Tibial nerve (tissue), 4 donors: ENCODE measurements at regions not wholly inside any gene's neighbourhood (a gene's known extent, or its start where the extent isn't known, plus 50 kb on each side); places are given as distances from the start of the nearest gene placed in this dataset.

Source experiments
- CTCF ChIP-seq, 5 experiments: fragments of 200-600 bp in 3 of 5; fragments of 450-650 bp in 2 of 5; sonication (generic) in 3 of 5; IDR thresholded peaks; one replicate each; pipeline ENCODE4 v1.5.1; 2016 to 2019; ENCODE audit warnings: antibody characterized with exemption in 5 of 5, mild to moderate bottlenecking in 3 of 5, moderate library complexity in 2 of 5
- EP300 ChIP-seq, 2 donors: sonication (generic); formaldehyde crosslinking; IDR thresholded peaks; one replicate each; pipeline ENCODE4 v1.6.1; 2017; ENCODE audit warnings: antibody characterized with exemption in 2 of 2, mild to moderate bottlenecking in 1 of 2

DNA sequence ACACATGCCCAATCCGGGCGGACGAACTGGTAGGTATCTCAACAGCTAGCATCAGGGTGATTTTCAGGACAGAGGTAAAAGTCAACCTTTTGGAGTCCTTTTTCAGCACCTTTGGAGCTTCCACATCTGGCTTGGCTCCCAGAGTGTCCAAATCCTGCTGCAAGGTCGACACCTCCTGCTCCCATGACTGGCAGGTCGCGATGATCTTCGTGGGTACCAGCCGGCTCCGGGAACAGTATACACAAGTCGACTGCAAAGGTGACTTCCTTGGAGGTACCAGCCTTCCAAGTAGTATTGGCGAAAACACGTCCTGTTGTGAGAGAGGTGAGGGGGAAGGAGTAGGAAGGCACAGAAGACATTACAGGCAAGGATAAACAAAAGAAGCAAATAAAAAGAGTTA is 672.7 kb downstream of the TMEM121 start:
- no peak for TF ChIP-seq CTCF (IDR thresholded peaks at IDR 0.05)
- no peak for TF ChIP-seq EP300 (IDR thresholded peaks at IDR 0.05)
